ES-I3 (cell line): ENCODE measurements at regions not wholly inside any gene's neighbourhood (a gene's known extent, or its start where the extent isn't known, plus 50 kb on each side); places are given as distances from the start of the nearest gene placed in this dataset.

Source experiments
- H3K36me3 ChIP-seq: 2 replicates; pipeline ENCODE4 v1.6.1; 2013; ENCODE audit warnings: mild to moderate bottlenecking, low read length, control low read depth, moderate library complexity; ENCODE audit not compliant: insufficient read depth
- H3K4me1 ChIP-seq: 2 replicates; pipeline ENCODE4 v1.6.1; 2013; ENCODE audit warnings: mild to moderate bottlenecking, control low read depth, low read length; ENCODE audit not compliant: insufficient read depth
- H3K9ac ChIP-seq: 2 replicates; pipeline ENCODE4 v1.6.1; 2013; ENCODE audit warnings: low read depth, mild to moderate bottlenecking, low read length, moderate library complexity
- H3K9me3 ChIP-seq: 2 replicates; pipeline ENCODE4 v1.6.1; 2013; ENCODE audit warnings: mild to moderate bottlenecking, low read length, moderate library complexity; ENCODE audit not compliant: control insufficient read depth, insufficient read depth

- H3K9ac ChIP-seq = no peak overlapping the region
- no peaks in the 10 kb centered on the region for H3K9me3 ChIP-seq
- H3K4me1 ChIP-seq = no peaks in the 10 kb centered on the region
- no peaks in the 10 kb centered on the region for H3K36me3 ChIP-seq
These were observed 175.4 kb downstream of the KLF12 start for GRCh38 chr13:73958657-73959397.

GRCh38 chr13:73957889-73958288 is 176.3 kb downstream of the KLF12 start:
- H3K4me1 ChIP-seq = no peaks in the 10 kb centered on the region
- H3K36me3 ChIP-seq = no peaks in the 10 kb centered on the region

GRCh38 chr13:73956795-73957408 is 177.3 kb downstream of the KLF12 start:
- Histone ChIP-seq H3K4me1 (no peaks in the 10 kb centered on the region), H3K36me3 (no peaks in the 10 kb centered on the region), H3K9me3 (no peaks in the 10 kb centered on the region), H3K9ac (no peak overlapping the region)

More at GRCh38 chr13:73957889-73958288, 176.3 kb downstream of the KLF12 start:
- H3K9me3 ChIP-seq = no peaks in the 10 kb centered on the region
- H3K9ac ChIP-seq = no peak overlapping the region

- Histone ChIP-seq H3K4me1 (no peaks in the 10 kb centered on the region), H3K36me3 (no peaks in the 10 kb centered on the region), H3K9ac (no peak overlapping the region), H3K9me3 (no peaks in the 10 kb centered on the region)
These were observed 178.2 kb downstream of the KLF12 start for GRCh38 chr13:73955977-73956500.

- Histone ChIP-seq H3K4me1 (no peaks in the 10 kb centered on the region), H3K9ac (no peak overlapping the region), H3K36me3 (no peaks in the 10 kb centered on the region), H3K9me3 (no peaks in the 10 kb centered on the region)
These were observed 179.4 kb downstream of the KLF12 start for GRCh38 chr13:73954808-73955207.

GRCh38 chr13:73952648-73953047 is 181.6 kb downstream of the KLF12 start:
- Histone ChIP-seq H3K9ac (no peak overlapping the region), H3K4me1 (no peaks in the 10 kb centered on the region), H3K9me3 (no peaks in the 10 kb centered on the region), H3K36me3 (no peaks in the 10 kb centered on the region)

- H3K9ac ChIP-seq = no peak overlapping the region
- H3K9me3 ChIP-seq = no peaks in the 10 kb centered on the region
- H3K4me1 ChIP-seq = 0 out of 2 replicates have a peak, but pooled peaks cover 3% of the 10 kb centered on the region
- H3K36me3 ChIP-seq = no peaks in the 10 kb centered on the region
These were observed 185.2 kb downstream of the KLF12 start for GRCh38 chr13:73948848-73949529.

GRCh38 chr13:73945871-73946270 is 188.3 kb downstream of the KLF12 start:
- no peak overlapping the region for H3K9ac ChIP-seq
- H3K4me1 ChIP-seq = 0 out of 2 replicates have a peak, but pooled peaks cover 3% of the 10 kb centered on the region
- no peaks in the 10 kb centered on the region for H3K36me3 ChIP-seq

GRCh38 chr13:73945382-73945781 is 188.8 kb downstream of the KLF12 start:
- H3K9me3 ChIP-seq = no peaks in the 10 kb centered on the region
- H3K4me1 ChIP-seq = 0 out of 2 replicates have a peak, but pooled peaks cover 3% of the 10 kb centered on the region
- no peaks in the 10 kb centered on the region for H3K36me3 ChIP-seq
- H3K9ac ChIP-seq = no peak overlapping the region

More at GRCh38 chr13:73945871-73946270, 188.3 kb downstream of the KLF12 start:
- H3K9me3 ChIP-seq = no peaks in the 10 kb centered on the region

GRCh38 chr13:73943965-73944233 is 190.3 kb downstream of the KLF12 start:
- Histone ChIP-seq H3K9me3 (no peaks in the 10 kb centered on the region), H3K36me3 (no peaks in the 10 kb centered on the region), H3K4me1 (peaks cover 4% of the 10 kb centered on the region), H3K9ac (no peak overlapping the region)

GRCh38 chr13:73943137-73943964 is 190.9 kb downstream of the KLF12 start:
- H3K9ac ChIP-seq = no peak overlapping the region
- H3K4me1 ChIP-seq = peaks cover 9% of the 10 kb centered on the region
- H3K9me3 ChIP-seq = no peaks in the 10 kb centered on the region
- no peaks in the 10 kb centered on the region for H3K36me3 ChIP-seq

- H3K4me1 ChIP-seq = peaks cover 21% of the 10 kb centered on the region
- no peak overlapping the region for H3K9ac ChIP-seq
- no peaks in the 10 kb centered on the region for H3K9me3 ChIP-seq
- no peaks in the 10 kb centered on the region for H3K36me3 ChIP-seq
These were observed 192.5 kb downstream of the KLF12 start for GRCh38 chr13:73941752-73942151.

GRCh38 chr13:73940098-73940497 is 194.1 kb downstream of the KLF12 start:
- Histone ChIP-seq H3K36me3 (no peaks in the 10 kb centered on the region), H3K4me1 (peaks cover 18% of the 10 kb centered on the region), H3K9me3 (no peaks in the 10 kb centered on the region), H3K9ac (no peak overlapping the region)

- peaks cover 18% of the 10 kb centered on the region for H3K4me1 ChIP-seq
- no peaks in the 10 kb centered on the region for H3K36me3 ChIP-seq
- no peaks in the 10 kb centered on the region for H3K9me3 ChIP-seq
- no peak overlapping the region for H3K9ac ChIP-seq
These were observed 194.6 kb downstream of the KLF12 start for GRCh38 chr13:73939603-73940002.
